ENCODE measurements at regions not wholly inside any gene's neighbourhood (a gene's known extent, or its start where the extent isn't known, plus 50 kb on each side); places are given as distances from the start of the nearest gene placed in this dataset.
"Not testable (repeated sequence)": the region's sequence is repeated elsewhere in the genome, so short reads cannot be mapped to it uniquely, and the experiment has no call there.

DNA sequence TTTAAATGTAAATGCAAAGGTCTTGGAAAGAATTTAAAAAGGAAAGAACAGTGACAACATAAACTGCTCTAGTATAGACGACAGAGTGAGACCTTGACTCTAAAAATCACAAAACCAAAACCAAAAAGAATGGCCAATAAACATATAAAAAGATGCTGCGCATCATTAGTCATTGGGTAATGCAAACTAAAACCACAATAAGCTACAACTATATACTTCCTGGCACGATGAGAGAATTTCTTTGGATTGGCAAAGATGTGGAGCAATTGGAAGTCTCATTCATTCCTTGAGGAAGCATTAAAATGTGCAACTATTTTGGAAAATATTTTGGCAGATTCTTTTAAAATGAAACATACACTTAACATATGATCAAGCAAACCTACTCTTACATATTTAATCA lies 98.7 kb upstream of the ZPLD1 start:
- no peaks in the 10 kb centered on the region for H3K27me3 ChIP-seq (ENCODE audit: control insufficient read depth in 1 of 2, insufficient read depth in 2 of 2, low read length in 2 of 2)
- H3K36me3 ChIP-seq (ENCODE audit: insufficient read depth, low read length): no peaks in the 10 kb centered on the region
- no peak overlapping the region for H3K9ac ChIP-seq (ENCODE audit: low read length)
- no peaks in the 10 kb centered on the region for H3K4me1 ChIP-seq (ENCODE audit: insufficient read depth, low read length)
- H3K9me3 ChIP-seq (ENCODE audit: low read length): no peaks in the 10 kb centered on the region
- H3K27ac ChIP-seq (ENCODE audit: low read depth, low read length): no peak overlapping the region
- no peak overlapping the region for H3K4me3 ChIP-seq (ENCODE audit: low read depth in 1 of 2, low read length in 2 of 2)

DNA sequence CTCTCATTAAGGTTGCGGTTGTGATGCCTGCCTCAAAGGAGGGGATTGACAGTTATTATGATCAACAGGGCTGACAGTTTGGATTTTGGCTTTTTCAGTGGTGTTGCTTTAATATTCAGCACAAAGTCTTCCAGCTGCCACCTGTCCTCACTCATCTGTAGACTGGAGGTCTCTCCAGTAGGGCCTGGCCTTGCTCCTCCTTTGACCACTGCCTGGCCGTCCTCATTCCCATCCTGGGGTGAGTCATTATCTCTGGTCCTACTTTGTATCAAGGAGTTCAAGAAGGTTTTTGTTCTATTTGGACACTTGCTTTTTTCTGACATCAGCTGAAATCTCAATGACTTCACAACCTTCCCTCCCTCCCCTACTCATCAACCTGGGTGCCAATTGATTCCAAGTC lies 95.1 kb upstream of the ZPLD1 start:
- H3K27me3 ChIP-seq (ENCODE audit: control insufficient read depth in 1 of 2, insufficient read depth in 2 of 2, low read length in 2 of 2): no peaks in the 10 kb centered on the region
- no peak overlapping the region for H3K4me3 ChIP-seq (ENCODE audit: low read depth in 1 of 2, low read length in 2 of 2)
- no peak overlapping the region for H3K9ac ChIP-seq (ENCODE audit: low read length)
- no peaks in the 10 kb centered on the region for H3K4me1 ChIP-seq (ENCODE audit: insufficient read depth, low read length)
- H3K27ac ChIP-seq (ENCODE audit: low read depth, low read length): no peak overlapping the region
- H3K9me3 ChIP-seq (ENCODE audit: low read length): no peaks in the 10 kb centered on the region
- no peaks in the 10 kb centered on the region for H3K36me3 ChIP-seq (ENCODE audit: insufficient read depth, low read length)

DNA sequence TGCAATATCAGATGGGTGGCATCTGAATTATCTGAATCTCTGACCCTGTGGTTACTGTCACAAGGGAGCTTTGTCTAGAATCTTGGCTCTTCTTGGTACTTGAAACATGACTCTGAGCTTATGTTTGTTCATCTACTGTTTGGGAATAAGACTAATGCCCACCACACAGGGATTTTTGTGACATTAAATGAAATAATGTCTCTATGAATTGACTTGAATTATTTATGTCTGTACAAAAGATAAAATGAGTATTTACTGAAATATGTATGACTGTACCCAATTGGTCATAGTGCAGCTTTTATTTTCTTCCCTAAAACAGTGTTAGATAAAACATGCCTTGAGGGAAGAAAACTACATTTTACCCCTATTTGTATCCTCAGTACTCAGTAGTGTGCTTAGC lies 87.9 kb upstream of the ZPLD1 start:
- H3K27me3 ChIP-seq (ENCODE audit: control insufficient read depth in 1 of 2, insufficient read depth in 2 of 2, low read length in 2 of 2): no peaks in the 10 kb centered on the region

DNA sequence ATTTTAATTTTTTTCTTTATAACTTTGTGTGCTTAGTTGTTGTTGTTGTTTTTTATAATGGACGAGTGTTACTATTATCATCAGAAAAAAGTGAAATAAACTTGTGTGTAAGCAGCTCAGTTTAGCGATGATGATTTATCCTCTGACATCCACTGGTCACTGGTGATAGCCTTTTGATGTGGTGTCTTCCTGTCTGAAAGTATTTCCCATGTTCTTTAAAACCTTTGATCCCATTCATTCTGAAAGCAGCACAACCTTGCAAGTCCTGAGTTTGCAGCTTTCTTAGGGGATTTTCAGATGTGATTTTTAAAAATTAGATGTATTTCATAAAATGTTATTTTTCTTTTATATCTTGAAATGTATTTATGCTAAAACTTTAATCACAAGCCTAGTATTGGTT lies 85.9 kb upstream of the ZPLD1 start:
- Histone ChIP-seq H3K4me3 (ENCODE audit: low read depth in 1 of 2, low read length in 2 of 2) (no peak overlapping the region), H3K4me1 (ENCODE audit: insufficient read depth, low read length) (no peaks in the 10 kb centered on the region), H3K27me3 (ENCODE audit: control insufficient read depth in 1 of 2, insufficient read depth in 2 of 2, low read length in 2 of 2) (no peaks in the 10 kb centered on the region)

More for the DNA sequence above, 87.9 kb upstream of the ZPLD1 start:
- no peaks in the 10 kb centered on the region for H3K36me3 ChIP-seq (ENCODE audit: insufficient read depth, low read length)
- H3K9ac ChIP-seq (ENCODE audit: low read length): no peak overlapping the region
- H3K9me3 ChIP-seq (ENCODE audit: low read length): no peaks in the 10 kb centered on the region
- no peak overlapping the region for H3K27ac ChIP-seq (ENCODE audit: low read depth, low read length)
- H3K4me3 ChIP-seq (ENCODE audit: low read depth in 1 of 2, low read length in 2 of 2): no peak overlapping the region
- no peaks in the 10 kb centered on the region for H3K4me1 ChIP-seq (ENCODE audit: insufficient read depth, low read length)

DNA sequence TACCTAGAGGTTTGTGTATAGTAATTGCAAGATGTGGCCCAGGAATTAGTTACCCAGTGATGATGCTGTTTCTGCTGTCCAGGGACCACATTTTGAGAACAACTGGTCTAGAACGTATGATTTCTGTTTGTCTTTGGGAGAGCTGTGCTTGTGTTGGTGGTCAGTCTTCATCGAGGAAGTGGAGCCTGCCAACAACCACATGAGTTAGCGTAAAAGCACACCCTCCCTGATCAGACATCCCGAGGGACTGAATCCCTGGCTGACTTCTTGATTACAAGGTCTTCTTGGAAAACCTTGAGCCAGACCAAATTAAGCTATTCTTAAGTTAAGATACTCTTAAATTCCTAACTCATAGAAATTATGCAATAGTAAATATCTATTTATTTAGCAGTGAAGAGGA lies 81.7 kb upstream of the ZPLD1 start:
- H3K9ac ChIP-seq (ENCODE audit: low read length): no peak overlapping the region
- no peaks in the 10 kb centered on the region for H3K27me3 ChIP-seq (ENCODE audit: control insufficient read depth in 1 of 2, insufficient read depth in 2 of 2, low read length in 2 of 2)
- H3K4me3 ChIP-seq (ENCODE audit: low read depth in 1 of 2, low read length in 2 of 2): no peak overlapping the region
- no peaks in the 10 kb centered on the region for H3K4me1 ChIP-seq (ENCODE audit: insufficient read depth, low read length)
- no peak overlapping the region for H3K27ac ChIP-seq (ENCODE audit: low read depth, low read length)
- H3K9me3 ChIP-seq (ENCODE audit: low read length): no peaks in the 10 kb centered on the region
- H3K36me3 ChIP-seq (ENCODE audit: insufficient read depth, low read length): no peaks in the 10 kb centered on the region

More for the DNA sequence above, 85.9 kb upstream of the ZPLD1 start:
- no peaks in the 10 kb centered on the region for H3K9me3 ChIP-seq (ENCODE audit: low read length)
- no peaks in the 10 kb centered on the region for H3K36me3 ChIP-seq (ENCODE audit: insufficient read depth, low read length)
- no peak overlapping the region for H3K9ac ChIP-seq (ENCODE audit: low read length)
- no peak overlapping the region for H3K27ac ChIP-seq (ENCODE audit: low read depth, low read length)

DNA sequence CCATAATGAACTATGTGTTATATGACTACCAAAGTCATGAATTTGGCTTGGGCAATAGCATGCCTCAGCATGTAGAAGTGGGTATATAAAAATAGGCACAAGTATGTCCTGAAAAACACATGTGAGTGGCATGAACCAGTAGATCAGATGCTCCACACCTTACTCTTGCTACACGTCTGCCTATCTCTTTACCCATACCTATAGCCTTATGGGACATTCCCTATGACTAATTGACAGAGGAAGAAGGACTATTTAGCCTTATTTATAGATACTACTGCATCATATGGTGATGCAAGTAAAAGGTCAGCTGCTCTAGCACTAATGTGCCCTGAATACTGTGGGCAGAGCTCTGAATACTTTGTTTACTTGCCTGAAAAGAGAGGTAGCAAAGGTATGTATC lies 81.0 kb upstream of the ZPLD1 start:
- no peaks in the 10 kb centered on the region for H3K4me1 ChIP-seq (ENCODE audit: insufficient read depth, low read length)
- H3K4me3 ChIP-seq (ENCODE audit: low read depth in 1 of 2, low read length in 2 of 2): no peak overlapping the region
- no peak overlapping the region for H3K9ac ChIP-seq (ENCODE audit: low read length)
- no peaks in the 10 kb centered on the region for H3K9me3 ChIP-seq (ENCODE audit: low read length)
- no peak overlapping the region for H3K27ac ChIP-seq (ENCODE audit: low read depth, low read length)
- no peaks in the 10 kb centered on the region for H3K36me3 ChIP-seq (ENCODE audit: insufficient read depth, low read length)
- no peaks in the 10 kb centered on the region for H3K27me3 ChIP-seq (ENCODE audit: control insufficient read depth in 1 of 2, insufficient read depth in 2 of 2, low read length in 2 of 2)

DNA sequence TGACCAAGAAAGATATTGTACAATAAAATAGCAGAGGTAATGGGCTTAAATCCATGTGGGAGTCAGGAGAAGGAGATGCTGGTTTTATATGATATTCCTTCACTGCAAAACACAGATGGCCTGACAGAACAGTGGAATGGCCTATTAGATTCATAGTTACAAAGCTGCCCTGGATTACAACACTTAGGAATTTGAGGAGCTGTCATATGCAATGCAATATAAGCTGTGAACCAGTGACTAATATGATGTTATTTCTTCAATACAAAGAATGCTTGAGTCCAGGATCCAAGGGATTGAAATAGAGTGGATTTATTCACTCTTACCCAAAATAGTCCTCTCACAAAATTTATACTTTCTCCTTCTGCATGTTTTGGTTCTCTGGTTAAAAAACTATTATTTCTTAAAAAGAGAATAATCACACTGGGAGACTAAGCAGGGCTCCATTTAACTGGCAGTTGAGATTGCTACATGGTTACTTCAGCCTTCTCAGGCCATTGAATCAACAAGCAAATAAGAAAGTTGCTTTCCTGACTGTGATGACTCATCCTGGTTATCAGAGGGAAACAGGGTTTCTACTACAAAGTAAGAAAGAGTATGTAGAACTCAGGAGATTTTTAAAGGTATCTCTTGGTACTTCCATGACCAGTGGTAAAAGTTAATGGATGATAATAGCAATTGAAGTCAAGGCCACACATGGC lies 79.8 kb upstream of the ZPLD1 start:
- Histone ChIP-seq H3K36me3 (ENCODE audit: insufficient read depth, low read length) (no peaks in the 10 kb centered on the region), H3K4me3 (ENCODE audit: low read depth in 1 of 2, low read length in 2 of 2) (no peak overlapping the region), H3K27ac (ENCODE audit: low read depth, low read length) (no peak overlapping the region), H3K9ac (ENCODE audit: low read length) (no peak overlapping the region), H3K4me1 (ENCODE audit: insufficient read depth, low read length) (no peaks in the 10 kb centered on the region), H3K27me3 (ENCODE audit: control insufficient read depth in 1 of 2, insufficient read depth in 2 of 2, low read length in 2 of 2) (no peaks in the 10 kb centered on the region), H3K9me3 (ENCODE audit: low read length) (no peaks in the 10 kb centered on the region)

DNA sequence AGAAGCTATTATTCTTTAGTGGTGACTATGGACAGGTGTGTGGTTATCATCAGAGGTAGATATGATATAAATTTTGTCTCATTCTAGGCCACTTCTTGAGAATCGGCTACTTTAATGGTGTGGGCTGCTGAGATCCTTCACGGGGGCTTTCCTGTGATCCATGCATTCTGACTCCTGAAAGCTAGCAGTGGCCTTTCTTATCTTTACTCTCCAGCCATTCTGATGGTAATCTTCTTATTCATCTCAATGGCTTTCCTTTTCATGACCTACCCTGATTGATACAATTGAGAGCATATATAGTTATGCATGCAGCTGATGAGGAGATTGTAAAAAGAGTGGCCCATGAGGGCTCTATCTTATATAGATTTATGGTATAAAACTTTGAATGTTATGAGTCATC lies 78.3 kb upstream of the ZPLD1 start:
- H3K27ac ChIP-seq (ENCODE audit: low read depth, low read length): no peak overlapping the region
- H3K9ac ChIP-seq (ENCODE audit: low read length): no peak overlapping the region
- no peaks in the 10 kb centered on the region for H3K4me1 ChIP-seq (ENCODE audit: insufficient read depth, low read length)
- H3K9me3 ChIP-seq (ENCODE audit: low read length): no peaks in the 10 kb centered on the region
- H3K4me3 ChIP-seq (ENCODE audit: low read depth in 1 of 2, low read length in 2 of 2): no peak overlapping the region
- H3K36me3 ChIP-seq (ENCODE audit: insufficient read depth, low read length): no peaks in the 10 kb centered on the region
- no peaks in the 10 kb centered on the region for H3K27me3 ChIP-seq (ENCODE audit: control insufficient read depth in 1 of 2, insufficient read depth in 2 of 2, low read length in 2 of 2)

DNA sequence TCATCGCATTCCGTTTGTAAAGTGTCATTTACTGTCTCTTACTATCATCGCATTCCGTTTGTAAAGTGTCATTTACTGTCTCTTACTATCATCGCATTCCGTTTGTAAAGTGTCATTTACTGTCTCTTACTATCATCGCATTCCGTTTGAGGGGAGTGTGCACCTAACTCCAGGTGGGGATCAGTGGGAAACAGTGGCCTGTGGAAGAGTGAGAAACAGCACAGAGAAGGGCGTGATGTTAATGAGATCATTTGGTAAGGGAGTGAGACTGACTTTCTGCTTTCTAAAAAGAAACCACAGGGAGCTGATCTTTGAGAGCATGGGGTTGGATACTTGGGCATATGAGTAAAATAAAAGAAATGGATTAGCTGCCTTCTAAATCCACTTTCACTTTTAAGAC lies 77.5 kb upstream of the ZPLD1 start:
- H3K27ac ChIP-seq (ENCODE audit: low read depth, low read length); H3K36me3 ChIP-seq (ENCODE audit: insufficient read depth, low read length); H3K9me3 ChIP-seq (ENCODE audit: low read length); H3K4me1 ChIP-seq (ENCODE audit: insufficient read depth, low read length); H3K27me3 ChIP-seq (ENCODE audit: control insufficient read depth in 1 of 2, insufficient read depth in 2 of 2, low read length in 2 of 2); H3K9ac ChIP-seq (ENCODE audit: low read length); H3K4me3 ChIP-seq (ENCODE audit: low read depth in 1 of 2, low read length in 2 of 2): not testable (repeated sequence)

DNA sequence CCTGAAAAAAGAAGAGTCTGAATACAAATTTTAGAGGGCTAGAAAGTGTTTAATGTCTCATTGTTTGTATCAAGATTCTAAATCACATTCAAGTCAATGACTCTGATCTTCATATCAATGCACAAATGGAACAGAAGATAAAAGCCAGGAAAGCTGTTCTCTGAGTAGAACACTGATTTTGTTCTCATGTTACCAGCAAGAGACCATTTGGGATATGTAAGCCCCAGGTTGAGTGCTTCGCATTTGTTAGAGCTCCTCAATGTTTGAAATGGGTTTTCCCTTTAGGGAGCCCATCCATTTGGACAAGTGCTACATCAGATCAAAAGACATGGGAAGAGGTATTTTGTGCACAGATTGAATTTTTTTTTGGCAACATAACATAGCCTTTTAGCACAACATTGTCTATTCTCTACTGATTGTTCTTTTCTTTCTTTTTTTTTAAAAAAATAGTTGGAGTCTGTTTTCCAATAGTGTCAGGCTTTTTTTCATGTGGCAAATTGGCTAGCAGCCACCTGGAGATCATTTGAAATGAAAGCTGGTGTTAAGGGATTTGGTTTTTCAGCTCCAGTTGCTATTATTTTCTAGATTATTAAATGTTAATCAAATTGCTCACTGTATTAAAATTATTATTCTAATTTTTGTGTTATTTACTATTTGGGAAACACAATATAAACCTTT lies 74.5 kb upstream of the ZPLD1 start:
- Histone ChIP-seq H3K27ac (ENCODE audit: low read depth, low read length) (no peak overlapping the region), H3K4me3 (ENCODE audit: low read depth in 1 of 2, low read length in 2 of 2) (no peak overlapping the region), H3K27me3 (ENCODE audit: control insufficient read depth in 1 of 2, insufficient read depth in 2 of 2, low read length in 2 of 2) (no peaks in the 10 kb centered on the region), H3K9me3 (ENCODE audit: low read length) (no peaks in the 10 kb centered on the region), H3K4me1 (ENCODE audit: insufficient read depth, low read length) (no peaks in the 10 kb centered on the region), H3K9ac (ENCODE audit: low read length) (no peak overlapping the region), H3K36me3 (ENCODE audit: insufficient read depth, low read length) (no peaks in the 10 kb centered on the region)

DNA sequence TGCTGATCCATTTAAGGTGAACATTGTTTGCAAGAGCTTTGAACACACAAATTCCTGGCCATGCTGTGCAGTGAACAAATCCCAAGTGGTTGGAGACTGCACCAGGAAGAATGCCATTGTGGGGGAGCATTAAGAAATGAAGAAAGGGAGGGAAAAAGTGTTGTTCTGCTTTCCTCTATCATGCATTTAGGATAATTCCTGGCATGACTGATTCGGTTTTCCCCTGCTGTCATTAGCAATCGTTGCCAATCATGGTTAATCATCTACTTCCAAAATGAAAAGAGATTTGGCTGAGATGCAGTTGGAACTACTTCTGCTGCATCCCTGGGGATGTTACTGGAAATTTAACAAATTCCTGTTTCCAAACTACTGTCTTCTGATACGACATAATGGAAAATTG lies 73.7 kb upstream of the ZPLD1 start:
- H3K9me3 ChIP-seq (ENCODE audit: low read length): no peaks in the 10 kb centered on the region

DNA sequence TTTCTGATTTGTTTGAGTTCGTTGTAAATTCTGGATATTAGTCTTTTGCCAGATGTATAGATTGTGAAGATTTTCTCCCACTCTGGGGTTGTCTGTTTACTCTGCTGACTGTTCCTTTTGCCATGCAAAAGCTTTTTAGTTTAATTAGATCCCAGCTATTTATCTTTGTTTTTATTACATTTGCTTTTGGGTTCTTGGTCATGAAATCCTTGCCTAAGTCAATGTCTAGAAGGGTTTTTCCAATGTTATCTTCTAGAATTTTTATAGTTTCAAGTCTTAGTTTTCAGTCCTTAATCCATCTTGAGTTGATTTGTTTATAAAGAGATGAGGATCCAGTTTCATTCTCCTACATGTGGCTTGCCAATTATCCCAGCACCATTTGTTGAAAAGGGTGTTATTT lies 68.7 kb upstream of the ZPLD1 start:
- H3K27ac ChIP-seq (ENCODE audit: low read depth, low read length); H3K9me3 ChIP-seq (ENCODE audit: low read length); H3K9ac ChIP-seq (ENCODE audit: low read length); H3K27me3 ChIP-seq (ENCODE audit: control insufficient read depth in 1 of 2, insufficient read depth in 2 of 2, low read length in 2 of 2); H3K36me3 ChIP-seq (ENCODE audit: insufficient read depth, low read length); H3K4me3 ChIP-seq (ENCODE audit: low read depth in 1 of 2, low read length in 2 of 2); H3K4me1 ChIP-seq (ENCODE audit: insufficient read depth, low read length): not testable (repeated sequence)

More for the DNA sequence above, 73.7 kb upstream of the ZPLD1 start:
- H3K27me3 ChIP-seq (ENCODE audit: control insufficient read depth in 1 of 2, insufficient read depth in 2 of 2, low read length in 2 of 2): no peaks in the 10 kb centered on the region
- H3K4me1 ChIP-seq (ENCODE audit: insufficient read depth, low read length): no peaks in the 10 kb centered on the region
- no peak overlapping the region for H3K27ac ChIP-seq (ENCODE audit: low read depth, low read length)
- H3K9ac ChIP-seq (ENCODE audit: low read length): no peak overlapping the region
- no peak overlapping the region for H3K4me3 ChIP-seq (ENCODE audit: low read depth in 1 of 2, low read length in 2 of 2)
- H3K36me3 ChIP-seq (ENCODE audit: insufficient read depth, low read length): no peaks in the 10 kb centered on the region
